OCI-LY3 (cell line): ENCODE measurements at regions not wholly inside any gene's neighbourhood (a gene's known extent, or its start where the extent isn't known, plus 50 kb on each side); places are given as distances from the start of the nearest gene placed in this dataset.

Experiments used
- H2AFZ ChIP-seq: fragments of 200-600, 300-600 bp; shearing (Covaris generic); 2 replicates; pipeline ENCODE4 v1.6.0; 2014; ENCODE audit warnings: antibody characterized with exemption, low read depth, low read length
- H3K27ac ChIP-seq: fragments of 200-600, 300-600 bp; sonication (generic); 2 replicates; pipeline ENCODE4 v1.5.1; 2014; ENCODE audit warnings: mild to moderate bottlenecking, low read length, moderate library complexity, mixed read lengths
- H3K27me3 ChIP-seq: fragments of 200-600, 300-600 bp; sonication (generic); 2 replicates; pipeline ENCODE4 v1.6.1; 2014; ENCODE audit warnings: low read depth, low read length, mixed read lengths
- H3K36me3 ChIP-seq: fragments of 200-600, 300-600 bp; sonication (generic); replicated peaks from 2 replicates; pipeline ENCODE3; 2014; ENCODE audit warnings: low read depth, low read length, mixed read lengths
- H3K4me1 ChIP-seq: fragments of 300-600, 200-600 bp; sonication (generic); 2 replicates; pipeline ENCODE4 v1.6.1; 2014; ENCODE audit warnings: low read length, mixed read lengths
- H3K4me2 ChIP-seq: fragments of 200-600, 300-600 bp; sonication (generic); 2 replicates; pipeline ENCODE4 v1.6.1; 2014; ENCODE audit warnings: low read length, mixed read lengths
- H3K4me3 ChIP-seq: fragments of 300-600, 200-600 bp; sonication (generic); 2 replicates; pipeline ENCODE4 v1.5.1; 2014; ENCODE audit warnings: antibody characterized with exemption, mild to moderate bottlenecking, low read length, moderate library complexity
- H3K79me2 ChIP-seq: fragments of 300-600, 200-600 bp; shearing (Covaris generic); 2 replicates; pipeline ENCODE4 v1.6.1; 2014; ENCODE audit warnings: mild to moderate bottlenecking, low read length, mixed read lengths
- H3K9ac ChIP-seq: fragments of 300-600, 200-600 bp; shearing (Covaris generic); 2 replicates; pipeline ENCODE4 v1.6.0; 2014; ENCODE audit warnings: mild to moderate bottlenecking, low read length, moderate library complexity
- H3K9me3 ChIP-seq: fragments of 200-600, 300-600 bp; shearing (Covaris generic); 2 replicates; pipeline ENCODE4 v1.6.1; 2014; ENCODE audit warnings: low read length, mixed read lengths; ENCODE audit not compliant: insufficient read depth
- H4K20me1 ChIP-seq: fragments of 200-600, 300-600 bp; sonication (generic); 2 replicates; pipeline ENCODE4 v1.6.1; 2016; ENCODE audit warnings: low read length, mixed read lengths; ENCODE audit not compliant: insufficient read depth
- EZH2phosphoT487 ChIP-seq: fragments of 200-600 bp; shearing (Covaris generic); IDR thresholded peaks from 2 replicates; pipeline ENCODE4 v1.6.1; 2018; ENCODE audit warnings: antibody characterized with exemption, mixed run types, low read depth
- TF ChIP-seq, protein P1 (sequence below): fragments of 200-600, 300-600 bp; sonication (generic); IDR thresholded peaks from 2 replicates; pipeline ENCODE4 v1.5.1; 2014; ENCODE audit warnings: antibody characterized with exemption, low read length, low read depth

DNA sequence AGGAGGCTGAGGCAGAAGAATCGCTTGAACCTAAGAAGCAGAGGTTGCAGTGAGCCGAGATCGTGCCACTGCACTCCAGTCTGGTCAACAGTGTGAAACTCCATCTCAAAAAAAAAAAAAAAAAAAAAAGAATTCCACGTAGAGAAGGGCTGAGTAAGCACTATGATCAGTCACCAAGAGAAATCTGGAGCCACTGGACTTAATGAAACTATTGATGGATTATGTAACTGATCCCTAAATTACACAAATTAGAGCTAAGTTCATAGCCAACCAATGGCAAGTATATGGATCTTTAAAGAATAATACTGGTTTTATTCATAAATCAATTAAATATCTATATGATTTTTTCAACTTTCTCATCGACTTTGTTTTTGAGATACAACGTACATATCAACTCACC lies 72.2 kb upstream of the ABLIM1 start:
- Histone ChIP-seq H3K9me3 (no peaks in the 10 kb centered on the region), H3K4me1 (no peaks in the 10 kb centered on the region), H3K4me2 (no peak overlapping the region), H3K36me3 (no peaks in the 10 kb centered on the region), H3K79me2 (no peaks in the 10 kb centered on the region), H3K4me3 (no peak overlapping the region), H2AFZ (no peak overlapping the region), H3K9ac (no peak overlapping the region), H4K20me1 (no peaks in the 10 kb centered on the region), H3K27ac (no peak overlapping the region), H3K27me3 (no peaks in the 10 kb centered on the region; the same call in 1 of the 2 replicates)
- TF ChIP-seq, protein P1, sequence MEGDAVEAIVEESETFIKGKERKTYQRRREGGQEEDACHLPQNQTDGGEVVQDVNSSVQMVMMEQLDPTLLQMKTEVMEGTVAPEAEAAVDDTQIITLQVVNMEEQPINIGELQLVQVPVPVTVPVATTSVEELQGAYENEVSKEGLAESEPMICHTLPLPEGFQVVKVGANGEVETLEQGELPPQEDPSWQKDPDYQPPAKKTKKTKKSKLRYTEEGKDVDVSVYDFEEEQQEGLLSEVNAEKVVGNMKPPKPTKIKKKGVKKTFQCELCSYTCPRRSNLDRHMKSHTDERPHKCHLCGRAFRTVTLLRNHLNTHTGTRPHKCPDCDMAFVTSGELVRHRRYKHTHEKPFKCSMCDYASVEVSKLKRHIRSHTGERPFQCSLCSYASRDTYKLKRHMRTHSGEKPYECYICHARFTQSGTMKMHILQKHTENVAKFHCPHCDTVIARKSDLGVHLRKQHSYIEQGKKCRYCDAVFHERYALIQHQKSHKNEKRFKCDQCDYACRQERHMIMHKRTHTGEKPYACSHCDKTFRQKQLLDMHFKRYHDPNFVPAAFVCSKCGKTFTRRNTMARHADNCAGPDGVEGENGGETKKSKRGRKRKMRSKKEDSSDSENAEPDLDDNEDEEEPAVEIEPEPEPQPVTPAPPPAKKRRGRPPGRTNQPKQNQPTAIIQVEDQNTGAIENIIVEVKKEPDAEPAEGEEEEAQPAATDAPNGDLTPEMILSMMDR = no peak
- no peak for TF ChIP-seq EZH2phosphoT487

DNA sequence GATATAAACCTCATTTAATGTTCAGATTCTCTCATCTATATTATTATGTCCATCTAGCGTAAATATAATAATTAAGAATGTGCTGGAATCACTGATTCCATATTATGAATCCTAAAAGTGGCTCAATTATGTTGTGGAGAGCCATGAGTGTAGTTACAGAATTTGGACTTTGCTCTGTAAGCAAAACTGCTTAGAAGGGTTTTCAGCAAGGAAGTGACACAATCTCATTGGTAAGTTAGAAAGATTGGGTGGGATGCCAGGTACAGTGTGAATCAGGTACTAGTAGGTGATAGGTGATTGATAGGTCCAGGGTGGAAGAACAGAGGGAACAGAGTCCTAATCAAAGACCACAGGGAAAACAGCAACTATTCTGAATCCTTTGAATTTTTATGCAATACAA lies 74.9 kb upstream of the ABLIM1 start:
- no peaks in the 10 kb centered on the region for H3K79me2 ChIP-seq
- no peaks in the 10 kb centered on the region; the same call in 1 of the 2 replicates for H3K27me3 ChIP-seq
- H2AFZ ChIP-seq = no peak overlapping the region
- no peak overlapping the region for H3K4me2 ChIP-seq
- H3K9ac ChIP-seq = no peak overlapping the region
- H3K36me3 ChIP-seq = no peaks in the 10 kb centered on the region
- no peaks in the 10 kb centered on the region for H4K20me1 ChIP-seq
- no peak overlapping the region for H3K27ac ChIP-seq
- no peak overlapping the region for H3K4me3 ChIP-seq
- H3K4me1 ChIP-seq = no peaks in the 10 kb centered on the region
- no peak for TF ChIP-seq EZH2phosphoT487
- H3K9me3 ChIP-seq = no peaks in the 10 kb centered on the region

DNA sequence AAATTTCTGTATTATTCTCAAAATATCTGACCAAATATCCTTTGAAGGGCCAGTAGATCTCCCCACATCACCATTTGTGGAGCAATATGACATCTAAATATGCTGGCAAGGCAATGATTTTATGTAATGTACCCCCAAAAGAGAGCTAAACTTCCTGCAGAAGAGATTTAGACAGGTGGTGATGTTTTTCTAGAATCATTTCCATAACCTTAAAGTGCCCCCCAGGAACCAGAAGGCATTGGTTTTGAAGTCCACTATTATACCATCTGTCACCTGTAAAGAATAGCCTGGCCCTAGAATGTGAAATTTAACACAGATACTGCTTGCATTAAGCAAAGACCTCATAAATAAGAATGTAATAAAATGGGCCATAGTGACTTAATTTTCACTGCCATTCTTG lies 77.9 kb upstream of the ABLIM1 start:
- TF ChIP-seq EZH2phosphoT487 = no peak
- TF ChIP-seq, protein P1 = no peak
- Histone ChIP-seq H3K9me3 (no peaks in the 10 kb centered on the region), H3K36me3 (no peaks in the 10 kb centered on the region), H3K9ac (no peak overlapping the region), H4K20me1 (no peaks in the 10 kb centered on the region), H3K79me2 (no peaks in the 10 kb centered on the region), H3K4me1 (no peaks in the 10 kb centered on the region), H3K27me3 (no peaks in the 10 kb centered on the region; the same call in 1 of the 2 replicates), H2AFZ (no peak overlapping the region), H3K4me2 (no peak overlapping the region), H3K27ac (no peak overlapping the region), H3K4me3 (no peak overlapping the region)

DNA sequence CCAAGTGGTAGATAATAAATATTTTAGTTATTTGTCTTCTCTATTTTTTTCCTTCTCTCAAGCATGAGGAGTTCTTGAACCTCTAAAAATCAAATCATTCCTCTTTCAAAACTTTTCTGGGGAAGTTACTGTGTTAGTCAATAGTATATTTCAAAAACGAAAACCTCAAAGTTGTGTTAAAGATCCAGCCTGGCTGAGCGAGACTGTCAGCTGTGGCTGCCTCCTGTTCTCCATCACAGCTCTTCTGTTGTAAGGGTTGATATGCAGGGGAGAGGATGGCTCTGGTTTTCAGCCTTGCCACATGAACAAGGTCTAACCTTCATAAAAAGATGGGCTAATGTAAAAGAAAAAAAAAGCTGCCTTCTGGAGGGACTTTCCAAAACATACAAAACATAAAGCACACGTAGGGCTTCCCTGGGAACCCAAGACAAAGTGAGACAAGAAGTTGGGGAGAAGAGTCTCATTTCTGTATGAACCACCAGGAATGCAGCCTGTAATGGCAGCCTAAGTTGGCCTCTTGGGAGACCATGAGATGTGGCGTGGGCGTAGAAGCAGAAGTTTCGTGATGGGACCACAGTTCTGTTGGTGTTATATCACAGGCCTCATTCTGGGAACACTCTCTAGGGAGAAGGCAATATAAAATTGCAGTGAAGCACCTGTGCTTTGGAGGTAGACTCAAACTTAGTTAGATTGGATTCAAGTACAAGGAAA lies 77.9 kb upstream of the FHIP2A start:
- no peaks in the 10 kb centered on the region for H3K36me3 ChIP-seq
- no peak overlapping the region for H3K27ac ChIP-seq
- H3K4me2 ChIP-seq = no peak overlapping the region
- H3K27me3 ChIP-seq = no peaks in the 10 kb centered on the region
- no peaks in the 10 kb centered on the region for H4K20me1 ChIP-seq
- H3K9ac ChIP-seq = no peak overlapping the region
- no peaks in the 10 kb centered on the region for H3K9me3 ChIP-seq
- H3K4me3 ChIP-seq = no peak overlapping the region
- H3K4me1 ChIP-seq = no peaks in the 10 kb centered on the region
- TF ChIP-seq, protein P1 = no peak
- TF ChIP-seq EZH2phosphoT487 = no peak
- no peak overlapping the region for H2AFZ ChIP-seq
- no peaks in the 10 kb centered on the region for H3K79me2 ChIP-seq

DNA sequence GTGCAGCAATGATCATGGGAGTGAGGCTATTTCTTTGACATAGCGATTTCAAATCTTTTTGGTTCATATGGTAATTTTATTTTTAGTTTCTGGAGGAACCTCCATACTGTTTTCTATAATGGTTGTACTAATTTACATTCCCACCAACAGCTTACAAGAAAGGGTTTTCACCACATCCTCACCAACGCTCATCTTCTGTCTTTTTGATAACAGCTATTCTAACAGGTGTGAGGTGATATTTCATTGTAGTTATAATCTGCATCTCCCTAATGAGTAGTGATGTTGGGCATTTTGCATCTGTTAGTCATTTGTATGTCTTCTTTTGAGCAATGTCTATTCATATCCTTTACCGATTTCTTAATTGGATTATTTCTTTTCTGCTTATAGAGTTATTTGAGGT lies 75.0 kb upstream of the FHIP2A start:
- no peaks in the 10 kb centered on the region for H3K36me3 ChIP-seq
- H3K79me2 ChIP-seq = no peaks in the 10 kb centered on the region
- no peaks in the 10 kb centered on the region for H4K20me1 ChIP-seq
- H3K9me3 ChIP-seq = no peaks in the 10 kb centered on the region
- TF ChIP-seq EZH2phosphoT487 = no peak
- TF ChIP-seq, protein P1 = no peak
- no peaks in the 10 kb centered on the region for H3K4me1 ChIP-seq
- H3K27ac ChIP-seq = no peak overlapping the region
- H2AFZ ChIP-seq = no peak overlapping the region
- H3K4me3 ChIP-seq = no peak overlapping the region
- no peak overlapping the region for H3K4me2 ChIP-seq
- no peak overlapping the region for H3K9ac ChIP-seq
- H3K27me3 ChIP-seq = no peaks in the 10 kb centered on the region
